K562 (cell line): ENCODE measurements at regions not wholly inside any gene's neighbourhood (a gene's known extent, or its start where the extent isn't known, plus 50 kb on each side); places are given as distances from the start of the nearest gene placed in this dataset.

Source experiments
- ATAC-seq: fragments of 200-7000 bp; cut with Tn5 transposase; 3 replicates; pipeline ENCODE4 v1.9.1; 2020; ENCODE audit warnings: moderate library complexity
- BruUV-seq: library from RNA; stranded (reverse); fragments of 400-500 nt; replicated peaks from 2 replicates; lab custom pipeline; 2021; lab: Mats Ljungman, UMichigan
- CTCF ChIA-PET: fragments of 300-600 bp; formaldehyde crosslinking; extraction: SDS; loops from one replicate; lab custom pipeline; 2021; ENCODE audit warnings: low intra/inter-chr PET ratio; lab: Yijun Ruan, JAX
- POLR2A ChIA-PET: fragments of 300-600, 350-650 bp; sonication (Branson Sonifier 250); formaldehyde crosslinking; extraction: SDS; loops from one replicate; lab custom pipeline; 2021; ENCODE audit warnings: antibody characterized with exemption, inconsistent platforms; lab: Yijun Ruan, JAX
- DNase-seq, 4 experiments: peaks; one replicate each; pipeline versions ENCODE4 v3.0.0 to v3.0.0-alpha.2; 2011 to 2018; ENCODE audit warnings: low spot score in 3 of 4, mixed read lengths in 3 of 4; ENCODE audit errors: extremely low read depth in 1 of 4
- FAIRE-seq: peaks from 2 replicates; lab custom pipeline; 2011; peaks lifted over from hg19 to GRCh38; lab: Jason Lieb, UNC
- H2AFZ ChIP-seq: 2 replicates; pipeline ENCODE4 v1.6.0; 2011; ENCODE audit warnings: low read depth, low read length, control low read depth, inconsistent platforms
- H3K27ac ChIP-seq: fragments of 200-600 bp; 3 replicates; pipeline ENCODE4 v1.8.0; 2011; ENCODE audit warnings: low read depth, mild to moderate bottlenecking, control low read depth, inconsistent platforms, low read length, moderate library complexity, mixed read lengths; ENCODE audit errors: extremely low read depth
- H3K27me3 ChIP-seq, 2 experiments: fragments of 300-600 bp in 1 of 2; 2 replicates in 1 of 2; 3 replicates in 1 of 2; pipeline versions ENCODE4 v1.6.0 to v1.8.0; 2011; ENCODE audit warnings: inconsistent platforms in 2 of 2, low read length in 2 of 2, mild to moderate bottlenecking in 1 of 2, mixed read lengths in 1 of 2, moderate library complexity in 1 of 2; ENCODE audit not compliant: control insufficient read depth in 2 of 2, insufficient read depth in 2 of 2
- H3K36me3 ChIP-seq: fragments of 300-600 bp; 3 replicates; pipeline ENCODE4 v1.8.0; 2011; ENCODE audit warnings: mild to moderate bottlenecking, low read length, inconsistent platforms; ENCODE audit not compliant: control insufficient read depth, insufficient read depth
- H3K4me1 ChIP-seq, 2 experiments: fragments of 200-600 bp in 1 of 2; replicated peaks in 1 of 2; 2 replicates in 1 of 2; 3 replicates in 1 of 2; pipeline versions ENCODE4 v1.5.1 to v1.8.0; 2011; ENCODE audit warnings: inconsistent platforms in 2 of 2, low read length in 2 of 2, mild to moderate bottlenecking in 1 of 2, mixed read lengths in 1 of 2, moderate library complexity in 1 of 2; ENCODE audit not compliant: control insufficient read depth in 2 of 2, insufficient read depth in 2 of 2
- H3K4me2 ChIP-seq: 2 replicates; pipeline ENCODE4 v1.6.1; 2011; ENCODE audit warnings: low read length, control low read depth, inconsistent platforms, mixed read lengths; ENCODE audit not compliant: insufficient read depth
- H3K4me3 ChIP-seq: fragments of 200-600 bp; sonication (generic), shearing (Covaris generic); 2 replicates; pipeline ENCODE4 v1.5.1; 2016; ENCODE audit warnings: control low read depth, inconsistent platforms
- H3K79me2 ChIP-seq: fragments of 200-600 bp; 3 replicates; pipeline ENCODE4 v1.8.0; 2011; ENCODE audit warnings: low read length, inconsistent platforms; ENCODE audit not compliant: control insufficient read depth, insufficient read depth
- H3K9ac ChIP-seq, 2 experiments: 2 replicates each; pipeline versions ENCODE4 v1.6.0 to v1.6.1; 2011; ENCODE audit warnings: low read depth in 2 of 2, low read length in 2 of 2, control low read depth in 1 of 2, inconsistent platforms in 1 of 2, mild to moderate bottlenecking in 1 of 2, mixed read lengths in 1 of 2; ENCODE audit not compliant: insufficient read depth in 1 of 2
- H3K9me1 ChIP-seq: one replicate; pipeline ENCODE4 v1.6.0; 2011; ENCODE audit warnings: inconsistent platforms, mild to moderate bottlenecking, low read length, moderate library complexity; ENCODE audit not compliant: control insufficient read depth, insufficient read depth
- H3K9me3 ChIP-seq: replicated peaks from 2 replicates; pipeline ENCODE4 v1.5.1; 2011; ENCODE audit warnings: low read depth, low read length, inconsistent platforms; ENCODE audit not compliant: control insufficient read depth, insufficient read depth
- H4K20me1 ChIP-seq: replicated peaks from 2 replicates; pipeline ENCODE4 v1.6.1; 2011; ENCODE audit warnings: low read length, inconsistent platforms, mixed read lengths; ENCODE audit not compliant: control insufficient read depth, insufficient read depth
- ARNT ChIP-seq, 2 experiments: fragments of 450-650 bp; IDR thresholded peaks; 2 replicates each; pipeline ENCODE4 v1.6.1; 2016; ENCODE audit warnings: mild to moderate bottlenecking in 1 of 2
- CREBBP ChIP-seq: IDR thresholded peaks from one replicate; pipeline ENCODE4 v1.6.1; 2012; ENCODE audit warnings: low read depth, mild to moderate bottlenecking, control low read depth, inconsistent platforms, low read length
- CTBP1 ChIP-seq: fragments of 450-650 bp; IDR thresholded peaks from 2 replicates; pipeline ENCODE4 v1.6.1; 2016; ENCODE audit warnings: borderline replicate concordance
- ETV5 ChIP-seq: sonication (generic); formaldehyde crosslinking; IDR thresholded peaks from 2 replicates; pipeline ENCODE4 v1.4.0; 2020; ENCODE audit warnings: low read depth, mild to moderate bottlenecking, missing genetic modification reagents
- GATA2 ChIP-seq: sonication (generic); formaldehyde crosslinking; IDR thresholded peaks from 2 replicates; pipeline ENCODE4 v1.4.0; 2020; ENCODE audit warnings: mild to moderate bottlenecking, missing genetic modification reagents
- JUND ChIP-seq, 2 experiments: IDR thresholded peaks; 2 replicates in 1 of 2; 3 replicates in 1 of 2; pipeline ENCODE4 v1.6.1; 2011; ENCODE audit warnings: borderline replicate concordance in 2 of 2, low read depth in 2 of 2, low read length in 2 of 2, improper control_type of control experiment in 1 of 2, missing biosample characterization in 1 of 2, missing genetic modification characterization in 1 of 2, missing genetic modification reagents in 1 of 2
- MEF2A ChIP-seq: IDR thresholded peaks from 2 replicates; pipeline ENCODE4 v1.6.1; 2011; ENCODE audit warnings: low read depth, mild to moderate bottlenecking, low read length, moderate library complexity; ENCODE audit not compliant: control insufficient read depth
- PML ChIP-seq: IDR thresholded peaks from 2 replicates; pipeline ENCODE4 v1.6.1; 2012; ENCODE audit warnings: low read length, inconsistent platforms
- POLR2AphosphoS2 ChIP-seq: IDR thresholded peaks from 2 replicates; pipeline ENCODE4 v1.6.1; 2012; ENCODE audit warnings: low read length, improper control_type of control experiment
- PRPF4 ChIP-seq: fragments of 200-400 bp; formaldehyde crosslinking; IDR thresholded peaks from one replicate; pipeline ENCODE4 v1.6.1; 2017; ENCODE audit warnings: low read length, low read depth, mild to moderate bottlenecking; ENCODE audit not compliant: insufficient read depth, poor library complexity, severe bottlenecking
- U2AF1 ChIP-seq: fragments of 200-400 bp; formaldehyde crosslinking; optimal IDR thresholded peaks from 2 replicates; pipeline ENCODE3; 2017; ENCODE audit warnings: mild to moderate bottlenecking, low read depth, low read length, moderate library complexity
- ZFP30 ChIP-seq: fragments of 250-450 bp; sonication (Bioruptor Pico); IDR thresholded peaks from 2 replicates; pipeline ENCODE4 v1.8.0; 2022; ENCODE audit warnings: moderate library complexity, mild to moderate bottlenecking, inconsistent platforms, borderline replicate concordance
- whole genome bisulfite sequencing: fragments of 100-300 bp; shearing (Covaris generic); methylation state at CpG from one replicate; pipeline ENCODE4 v1.1.6; 2016; ENCODE audit warnings: low coverage, mixed read lengths; ENCODE audit not compliant: insufficient coverage; ENCODE audit errors: missing lambda C conversion rate; 5-methylcytosine and 5-hydroxymethylcytosine counted together
- in situ Hi-C: fragments of 300-500 bp; cut with MboI; formaldehyde crosslinking; loops from 4 replicates; pipeline ENCODE4 v1.15.0; 2018; ENCODE audit warnings: inconsistent platforms, mixed read lengths
- intact Hi-C: fragments of 100-400 bp; cut with micrococcal nuclease; formaldehyde crosslinking; loops from 2 replicates; pipeline ENCODE4 v1.14.2; 2022
- TF ChIP-seq, protein P1 (sequence below), 2 experiments: IDR thresholded peaks in 1 of 2; conservative IDR thresholded peaks in 1 of 2; 2 replicates each; pipeline ENCODE4 v1.6.1; 2016; ENCODE audit warnings: low read depth in 2 of 2, mild to moderate bottlenecking in 1 of 2, missing compliant biosample characterization in 1 of 2, missing genetic modification characterization in 1 of 2, moderate library complexity in 1 of 2
- TF ChIP-seq, protein P2 (sequence below): fragments of 250-450 bp; sonication (Bioruptor Pico); IDR thresholded peaks from 2 replicates; pipeline ENCODE4 v1.5.0; 2021; ENCODE audit warnings: mild to moderate bottlenecking, borderline replicate concordance
- TF ChIP-seq, protein P3 (sequence below): fragments of 200-400 bp; formaldehyde crosslinking; IDR thresholded peaks from 2 replicates; pipeline ENCODE4 v1.6.1; 2017; ENCODE audit warnings: mild to moderate bottlenecking, low read depth, low read length, moderate library complexity

DNA sequence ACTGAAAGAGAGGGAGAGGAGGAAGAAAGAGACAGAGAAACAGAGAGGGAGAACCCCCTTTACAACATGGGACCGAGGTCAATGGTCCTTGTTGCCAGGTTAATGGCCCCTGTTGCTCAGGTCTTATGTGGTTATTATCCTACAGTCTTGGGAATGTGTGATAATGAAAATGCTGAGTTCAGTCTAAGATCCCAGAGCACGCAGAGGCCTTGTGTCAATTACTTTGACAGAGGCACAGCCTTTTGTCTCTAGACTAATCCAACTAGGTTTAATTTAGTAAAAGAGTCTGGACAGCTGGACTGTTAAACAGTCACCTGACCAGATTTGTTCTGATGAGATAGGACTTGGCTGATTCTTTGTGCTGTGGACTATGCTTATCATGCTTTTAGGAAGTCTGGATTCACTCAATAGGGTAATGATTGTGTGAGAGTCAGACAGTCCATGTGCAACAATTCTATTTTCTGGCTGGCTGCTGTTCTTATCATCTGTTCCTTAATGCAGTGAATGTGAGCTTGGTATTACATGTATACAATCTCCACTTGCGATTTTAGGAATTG lies 157.4 kb upstream of the MAGI2 start:
- FAIRE-seq (no peak), DNase-seq (no peak), ATAC-seq (no peak)
- H4K20me1 ChIP-seq = no peaks in the 10 kb centered on the region
- H3K4me1 ChIP-seq = no peaks in the 10 kb centered on the region
- H3K27ac ChIP-seq = no peak overlapping the region
- H3K4me2 ChIP-seq = no peak overlapping the region
- no peaks in the 10 kb centered on the region for H3K36me3 ChIP-seq
- no peak overlapping the region for H3K4me3 ChIP-seq
- no peaks in the 10 kb centered on the region for H3K9me1 ChIP-seq
- ChIA-PET CTCF (no interaction called here), POLR2A (no interaction called here)
- intact Hi-C loops = no loop called here
- H3K9me3 ChIP-seq = no peaks in the 10 kb centered on the region
- 3% methylated on average over 3 of the region's 3 CpGs for WGBS
- in situ Hi-C loops = no loop called here
- no peaks in the 10 kb centered on the region for H3K79me2 ChIP-seq
- no peak overlapping the region for H2AFZ ChIP-seq
- H3K9ac ChIP-seq = no peak overlapping the region
- no TSS peak for BruUV-seq
- no peaks in the 10 kb centered on the region for H3K27me3 ChIP-seq
- TF ChIP-seq, protein P1, sequence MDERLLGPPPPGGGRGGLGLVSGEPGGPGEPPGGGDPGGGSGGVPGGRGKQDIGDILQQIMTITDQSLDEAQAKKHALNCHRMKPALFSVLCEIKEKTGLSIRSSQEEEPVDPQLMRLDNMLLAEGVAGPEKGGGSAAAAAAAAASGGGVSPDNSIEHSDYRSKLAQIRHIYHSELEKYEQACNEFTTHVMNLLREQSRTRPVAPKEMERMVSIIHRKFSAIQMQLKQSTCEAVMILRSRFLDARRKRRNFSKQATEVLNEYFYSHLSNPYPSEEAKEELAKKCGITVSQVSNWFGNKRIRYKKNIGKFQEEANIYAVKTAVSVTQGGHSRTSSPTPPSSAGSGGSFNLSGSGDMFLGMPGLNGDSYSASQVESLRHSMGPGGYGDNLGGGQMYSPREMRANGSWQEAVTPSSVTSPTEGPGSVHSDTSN (CRISPR knock-in tag; IDR thresholded peaks at IDR 0.05; ENCODE audit: low read depth) = no peak
- TF ChIP-seq, protein P1 (tag; conservative IDR thresholded peaks at IDR 0.05; ENCODE audit: low read depth) = no peak
- no peak for TF ChIP-seq JUND (IDR thresholded peaks at IDR 0.05; ENCODE audit: borderline replicate concordance, low read depth, low read length)
- no peak for TF ChIP-seq JUND (tag; IDR thresholded peaks at IDR 0.05; ENCODE audit: borderline replicate concordance, low read depth, low read length)
- no peak for TF ChIP-seq GATA2
- TF ChIP-seq MEF2A = no peak
- TF ChIP-seq, protein P2, sequence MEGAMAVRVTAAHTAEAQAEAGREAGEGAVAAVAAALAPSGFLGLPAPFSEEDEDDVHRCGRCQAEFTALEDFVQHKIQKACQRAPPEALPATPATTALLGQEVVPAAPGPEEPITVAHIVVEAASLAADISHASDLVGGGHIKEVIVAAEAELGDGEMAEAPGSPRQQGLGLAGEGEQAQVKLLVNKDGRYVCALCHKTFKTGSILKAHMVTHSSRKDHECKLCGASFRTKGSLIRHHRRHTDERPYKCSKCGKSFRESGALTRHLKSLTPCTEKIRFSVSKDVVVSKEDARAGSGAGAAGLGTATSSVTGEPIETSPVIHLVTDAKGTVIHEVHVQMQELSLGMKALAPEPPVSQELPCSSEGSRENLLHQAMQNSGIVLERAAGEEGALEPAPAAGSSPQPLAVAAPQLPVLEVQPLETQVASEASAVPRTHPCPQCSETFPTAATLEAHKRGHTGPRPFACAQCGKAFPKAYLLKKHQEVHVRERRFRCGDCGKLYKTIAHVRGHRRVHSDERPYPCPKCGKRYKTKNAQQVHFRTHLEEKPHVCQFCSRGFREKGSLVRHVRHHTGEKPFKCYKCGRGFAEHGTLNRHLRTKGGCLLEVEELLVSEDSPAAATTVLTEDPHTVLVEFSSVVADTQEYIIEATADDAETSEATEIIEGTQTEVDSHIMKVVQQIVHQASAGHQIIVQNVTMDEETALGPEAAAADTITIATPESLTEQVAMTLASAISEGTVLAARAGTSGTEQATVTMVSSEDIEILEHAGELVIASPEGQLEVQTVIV (CRISPR knock-in tag) = no peak
- TF ChIP-seq POLR2AphosphoS2 = no peak
- TF ChIP-seq ZFP30 (CRISPR knock-in tag) = no peak
- TF ChIP-seq, protein P3, sequence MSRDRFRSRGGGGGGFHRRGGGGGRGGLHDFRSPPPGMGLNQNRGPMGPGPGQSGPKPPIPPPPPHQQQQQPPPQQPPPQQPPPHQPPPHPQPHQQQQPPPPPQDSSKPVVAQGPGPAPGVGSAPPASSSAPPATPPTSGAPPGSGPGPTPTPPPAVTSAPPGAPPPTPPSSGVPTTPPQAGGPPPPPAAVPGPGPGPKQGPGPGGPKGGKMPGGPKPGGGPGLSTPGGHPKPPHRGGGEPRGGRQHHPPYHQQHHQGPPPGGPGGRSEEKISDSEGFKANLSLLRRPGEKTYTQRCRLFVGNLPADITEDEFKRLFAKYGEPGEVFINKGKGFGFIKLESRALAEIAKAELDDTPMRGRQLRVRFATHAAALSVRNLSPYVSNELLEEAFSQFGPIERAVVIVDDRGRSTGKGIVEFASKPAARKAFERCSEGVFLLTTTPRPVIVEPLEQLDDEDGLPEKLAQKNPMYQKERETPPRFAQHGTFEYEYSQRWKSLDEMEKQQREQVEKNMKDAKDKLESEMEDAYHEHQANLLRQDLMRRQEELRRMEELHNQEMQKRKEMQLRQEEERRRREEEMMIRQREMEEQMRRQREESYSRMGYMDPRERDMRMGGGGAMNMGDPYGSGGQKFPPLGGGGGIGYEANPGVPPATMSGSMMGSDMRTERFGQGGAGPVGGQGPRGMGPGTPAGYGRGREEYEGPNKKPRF = no peak
- TF ChIP-seq CTBP1 = no peak
- no peak for TF ChIP-seq ETV5
- TF ChIP-seq PML = no peak
- TF ChIP-seq U2AF1 = no peak
- TF ChIP-seq ARNT (IDR thresholded peaks at IDR 0.05) = no peak
- TF ChIP-seq PRPF4 = no peak
- TF ChIP-seq CREBBP = no peak
